Colonic mucosa (tissue), 4 donors: ENCODE measurements at regions not wholly inside any gene's neighbourhood (a gene's known extent, or its start where the extent isn't known, plus 50 kb on each side); places are given as distances from the start of the nearest gene placed in this dataset.

Experiments used
- DNase-seq: peaks from one replicate; pipeline ENCODE4 v3.0.0-alpha.2; 2020
- H3K27ac ChIP-seq: fragments of 200-600 bp; one replicate; pipeline ENCODE4 v1.8.0; 2021
- H3K27me3 ChIP-seq: fragments of 200-600 bp; one replicate; pipeline ENCODE4 v1.8.0; 2021
- H3K36me3 ChIP-seq: fragments of 200-600 bp; one replicate; pipeline ENCODE4 v1.8.0; 2021
- H3K4me1 ChIP-seq: fragments of 200-600 bp; one replicate; pipeline ENCODE4 v1.8.0; 2021; ENCODE audit warnings: mild to moderate bottlenecking
- H3K4me3 ChIP-seq: fragments of 200-600 bp; one replicate; pipeline ENCODE4 v1.8.0; 2021
- H3K9ac ChIP-seq, 2 donors: one replicate each; pipeline ENCODE4 v1.7.0; 2013; ENCODE audit warnings: control low read depth in 2 of 2, low read depth in 2 of 2, low read length in 2 of 2
- H3K9me3 ChIP-seq: fragments of 200-600 bp; one replicate; pipeline ENCODE4 v1.8.0; 2021
- intact Hi-C: fragments of 100-400 bp; cut with DNase I; formaldehyde crosslinking; loops from one replicate; pipeline ENCODE4 v1.14.1; 2022
- TF ChIP-seq, protein P1 (sequence below): fragments of 200-600 bp; IDR thresholded peaks from one replicate; pipeline ENCODE4 v1.8.0; 2022; ENCODE audit warnings: antibody characterized with exemption, mild to moderate bottlenecking
- donor health status: healthy.
- donor health status: DM: no; HTN: no; CAD: no.
- donor health status: DM: no; HTN: no; CAD: no.

DNA sequence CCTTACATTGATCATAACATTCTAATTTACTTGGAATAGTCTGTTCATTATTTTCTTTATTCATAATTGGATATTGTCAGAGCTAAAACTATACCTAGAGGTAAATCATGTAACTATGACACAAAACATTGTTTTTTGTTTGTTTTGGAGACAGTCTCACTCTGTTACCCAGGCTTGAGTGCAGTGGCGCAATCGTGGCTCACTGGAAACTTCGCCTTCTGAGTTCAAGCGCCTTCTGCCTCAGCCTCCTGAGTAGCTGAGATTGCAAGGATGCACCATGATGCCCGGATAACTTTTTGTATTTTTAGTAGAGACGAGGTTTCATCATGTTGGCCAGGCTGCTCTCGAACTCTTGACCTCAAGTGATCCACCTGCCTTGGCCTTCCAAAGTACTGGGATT is 265.2 kb downstream of the FBXO8 start:
- Histone ChIP-seq H3K9me3 (no peaks in the 10 kb centered on the region), H3K27ac (no peak overlapping the region), H3K4me1 (no peaks in the 10 kb centered on the region), H3K36me3 (no peaks in the 10 kb centered on the region), H3K4me3 (no peak overlapping the region), H3K9ac (no peak overlapping the region), H3K27me3 (no peaks in the 10 kb centered on the region)
- DNase-seq: no peak
- intact Hi-C loops: no loop called here
- TF ChIP-seq, protein P1, sequence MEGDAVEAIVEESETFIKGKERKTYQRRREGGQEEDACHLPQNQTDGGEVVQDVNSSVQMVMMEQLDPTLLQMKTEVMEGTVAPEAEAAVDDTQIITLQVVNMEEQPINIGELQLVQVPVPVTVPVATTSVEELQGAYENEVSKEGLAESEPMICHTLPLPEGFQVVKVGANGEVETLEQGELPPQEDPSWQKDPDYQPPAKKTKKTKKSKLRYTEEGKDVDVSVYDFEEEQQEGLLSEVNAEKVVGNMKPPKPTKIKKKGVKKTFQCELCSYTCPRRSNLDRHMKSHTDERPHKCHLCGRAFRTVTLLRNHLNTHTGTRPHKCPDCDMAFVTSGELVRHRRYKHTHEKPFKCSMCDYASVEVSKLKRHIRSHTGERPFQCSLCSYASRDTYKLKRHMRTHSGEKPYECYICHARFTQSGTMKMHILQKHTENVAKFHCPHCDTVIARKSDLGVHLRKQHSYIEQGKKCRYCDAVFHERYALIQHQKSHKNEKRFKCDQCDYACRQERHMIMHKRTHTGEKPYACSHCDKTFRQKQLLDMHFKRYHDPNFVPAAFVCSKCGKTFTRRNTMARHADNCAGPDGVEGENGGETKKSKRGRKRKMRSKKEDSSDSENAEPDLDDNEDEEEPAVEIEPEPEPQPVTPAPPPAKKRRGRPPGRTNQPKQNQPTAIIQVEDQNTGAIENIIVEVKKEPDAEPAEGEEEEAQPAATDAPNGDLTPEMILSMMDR: no peak

- Histone ChIP-seq H3K9ac (no peak overlapping the region), H3K9me3 (no peaks in the 10 kb centered on the region), H3K36me3 (no peaks in the 10 kb centered on the region), H3K27me3 (no peaks in the 10 kb centered on the region), H3K4me3 (no peak overlapping the region), H3K27ac (no peak overlapping the region), H3K4me1 (no peaks in the 10 kb centered on the region)
- TF ChIP-seq, protein P1: no peak
- DNase-seq: no peak
- intact Hi-C loops: no loop called here
Observed at GRCh38 chr4:174016251-174016650, 267.2 kb downstream of the FBXO8 start.

- Histone ChIP-seq H3K27me3 (no peaks in the 10 kb centered on the region), H3K9me3 (no peaks in the 10 kb centered on the region), H3K4me3 (no peak overlapping the region), H3K27ac (no peak overlapping the region), H3K4me1 (no peaks in the 10 kb centered on the region), H3K9ac (no peak overlapping the region), H3K36me3 (no peaks in the 10 kb centered on the region)
- DNase-seq: no peak
- intact Hi-C loops: no loop called here
- TF ChIP-seq, protein P1: no peak
Observed at GRCh38 chr4:174012886-174013259, 270.6 kb downstream of the FBXO8 start.

DNA sequence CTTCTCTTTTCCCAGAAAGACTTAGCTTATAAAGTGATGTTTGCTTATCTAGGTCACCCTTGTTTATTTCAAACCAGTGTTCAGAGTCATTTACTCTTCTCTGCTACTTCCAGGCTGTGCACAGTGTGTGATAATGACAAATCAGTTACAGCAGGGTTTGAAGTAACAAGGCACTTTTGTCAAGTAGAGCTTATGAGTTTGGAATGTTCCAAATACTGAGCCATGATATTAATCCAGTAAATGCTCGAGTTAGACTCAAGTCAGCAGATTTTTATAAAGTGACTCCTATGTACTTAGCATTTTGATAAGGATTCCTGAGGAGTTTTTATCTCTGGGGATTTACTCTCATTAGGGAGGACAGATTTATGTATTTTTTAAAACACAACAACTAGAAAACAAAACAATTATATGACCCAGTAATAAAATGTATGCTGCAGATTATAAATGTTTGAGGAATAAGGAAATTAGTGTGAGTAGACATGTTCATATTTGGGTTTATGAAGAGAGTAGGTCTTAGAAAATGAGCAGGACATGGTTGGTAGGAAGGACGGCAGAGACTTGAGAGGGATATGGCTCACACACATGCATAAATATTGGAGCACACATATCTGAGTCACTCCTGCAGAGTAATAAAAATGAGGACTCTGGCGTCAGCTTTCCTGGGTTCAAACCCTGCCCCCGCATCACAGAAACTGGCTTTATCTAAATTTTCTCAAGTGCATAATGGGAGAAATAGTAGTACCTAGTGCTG is 271.2 kb downstream of the FBXO8 start:
- TF ChIP-seq, protein P1: no peak
- H3K9me3 ChIP-seq: no peaks in the 10 kb centered on the region
- no peak for DNase-seq
- no peaks in the 10 kb centered on the region for H3K27me3 ChIP-seq
- H3K36me3 ChIP-seq: no peaks in the 10 kb centered on the region
- intact Hi-C loops: no loop called here
- H3K9ac ChIP-seq: no peak overlapping the region
- no peaks in the 10 kb centered on the region for H3K4me1 ChIP-seq
- no peak overlapping the region for H3K4me3 ChIP-seq
- H3K27ac ChIP-seq: no peak overlapping the region

DNA sequence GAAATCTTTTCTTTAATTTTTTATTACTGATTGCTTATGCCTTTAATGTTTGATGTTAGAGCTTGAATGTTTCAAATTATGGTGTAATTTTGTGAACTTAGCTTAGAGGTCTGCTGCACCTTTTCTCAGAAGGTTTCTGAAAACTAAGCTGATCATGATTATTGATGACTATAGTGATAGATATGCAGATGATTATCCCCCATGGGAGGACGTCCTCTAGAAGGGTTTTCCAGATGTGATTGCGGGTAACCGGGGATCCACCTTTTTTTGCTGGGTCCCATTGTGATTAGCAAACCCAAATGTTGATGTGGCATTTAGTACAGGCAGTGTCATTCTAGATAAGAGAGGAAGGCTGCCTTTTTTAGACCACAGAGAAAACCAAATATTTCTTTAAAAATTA is 272.9 kb downstream of the FBXO8 start:
- H3K36me3 ChIP-seq: no peaks in the 10 kb centered on the region
- no peaks in the 10 kb centered on the region for H3K4me1 ChIP-seq

More for the DNA sequence above, 272.9 kb downstream of the FBXO8 start:
- Histone ChIP-seq H3K4me3 (no peak overlapping the region), H3K9ac (no peak overlapping the region), H3K27ac (no peak overlapping the region), H3K27me3 (no peaks in the 10 kb centered on the region), H3K9me3 (no peaks in the 10 kb centered on the region)
- intact Hi-C loops: no loop called here
- TF ChIP-seq, protein P1: no peak
- no peak for DNase-seq
